OCI-LY1 (cell line): ENCODE measurements at regions not wholly inside any gene's neighbourhood (a gene's known extent, or its start where the extent isn't known, plus 50 kb on each side); places are given as distances from the start of the nearest gene placed in this dataset.

Experiments used
- H2AFZ ChIP-seq: fragments of 200-600 bp; sonication (generic), shearing (Covaris generic); 2 replicates; pipeline ENCODE4 v1.6.0; 2014; ENCODE audit warnings: antibody characterized with exemption, mild to moderate bottlenecking, low read length
- H3F3A ChIP-seq: fragments of 200-600 bp; sonication (generic), shearing (Covaris generic); 2 replicates; pipeline ENCODE4 v1.6.0; 2014; ENCODE audit warnings: mild to moderate bottlenecking, antibody characterized with exemption, low read length, moderate library complexity; ENCODE audit not compliant: insufficient read depth
- H3K27ac ChIP-seq: fragments of 200-600 bp; sonication (generic); 2 replicates; pipeline ENCODE4 v1.5.1; 2014; ENCODE audit warnings: low read length, mixed run types, mild to moderate bottlenecking, low read depth; ENCODE audit not compliant: poor library complexity, severe bottlenecking
- H3K27me3 ChIP-seq: fragments of 200-600 bp; sonication (generic); 2 replicates; pipeline ENCODE4 v1.6.0; 2014; ENCODE audit warnings: antibody characterized with exemption, mild to moderate bottlenecking, low read length, moderate library complexity; ENCODE audit not compliant: insufficient read depth
- H3K36me3 ChIP-seq: fragments of 200-600 bp; sonication (generic); 2 replicates; pipeline ENCODE4 v1.6.1; 2014; ENCODE audit warnings: mild to moderate bottlenecking, antibody characterized with exemption, low read length, moderate library complexity, mixed read lengths; ENCODE audit not compliant: insufficient read depth
- H3K4me1 ChIP-seq: fragments of 200-600 bp; sonication (generic); 2 replicates; pipeline ENCODE4 v1.5.1; 2014; ENCODE audit warnings: mild to moderate bottlenecking, low read length, moderate library complexity; ENCODE audit not compliant: insufficient read depth, severe bottlenecking
- H3K4me2 ChIP-seq: fragments of 200-600 bp; sonication (generic), shearing (Covaris generic); 2 replicates; pipeline ENCODE4 v1.6.1; 2014; ENCODE audit warnings: low read length
- H3K4me3 ChIP-seq: fragments of 200-600 bp; sonication (generic); 2 replicates; pipeline ENCODE4 v1.5.1; 2014; ENCODE audit warnings: low read length, low read depth, mild to moderate bottlenecking, mixed read lengths; ENCODE audit not compliant: poor library complexity, severe bottlenecking
- H3K79me2 ChIP-seq: fragments of 200-600 bp; shearing (Covaris generic); 2 replicates; pipeline ENCODE4 v1.6.1; 2016; ENCODE audit warnings: mixed run types, low read length, mixed read lengths; ENCODE audit not compliant: insufficient read depth
- H3K9ac ChIP-seq: fragments of 200-600 bp; sonication (generic), shearing (Covaris generic); 2 replicates; pipeline ENCODE4 v1.6.1; 2014; ENCODE audit warnings: mild to moderate bottlenecking, low read length, mixed read lengths
- H3K9me2 ChIP-seq: fragments of 200-600 bp; sonication (generic), shearing (Covaris generic); 2 replicates; pipeline ENCODE4 v1.6.1; 2014; ENCODE audit warnings: low read depth, mild to moderate bottlenecking, low read length, mixed read lengths
- H3K9me3 ChIP-seq: fragments of 200-600 bp; shearing (Covaris generic); 2 replicates; pipeline ENCODE4 v1.6.1; 2014; ENCODE audit warnings: low read length, mixed read lengths
- H4K20me1 ChIP-seq: fragments of 200-600 bp; sonication (generic), shearing (Covaris generic); 2 replicates; pipeline ENCODE4 v1.6.0; 2016; ENCODE audit warnings: mild to moderate bottlenecking, low read length; ENCODE audit not compliant: insufficient read depth
- EZH2 ChIP-seq: fragments of 200-600 bp; sonication (generic), shearing (Covaris generic); IDR thresholded peaks from 2 replicates; pipeline ENCODE4 v1.8.0; 2017; ENCODE audit warnings: borderline replicate concordance, mixed run types, mild to moderate bottlenecking, antibody characterized with exemption, low read length, moderate library complexity, mixed read lengths
- TF ChIP-seq, protein P1 (sequence below): fragments of 200-600 bp; sonication (generic), shearing (Covaris generic); IDR thresholded peaks from 2 replicates; pipeline ENCODE4 v1.5.1; 2017; ENCODE audit warnings: mild to moderate bottlenecking, antibody characterized with exemption, low read length, moderate library complexity, mixed read lengths

DNA sequence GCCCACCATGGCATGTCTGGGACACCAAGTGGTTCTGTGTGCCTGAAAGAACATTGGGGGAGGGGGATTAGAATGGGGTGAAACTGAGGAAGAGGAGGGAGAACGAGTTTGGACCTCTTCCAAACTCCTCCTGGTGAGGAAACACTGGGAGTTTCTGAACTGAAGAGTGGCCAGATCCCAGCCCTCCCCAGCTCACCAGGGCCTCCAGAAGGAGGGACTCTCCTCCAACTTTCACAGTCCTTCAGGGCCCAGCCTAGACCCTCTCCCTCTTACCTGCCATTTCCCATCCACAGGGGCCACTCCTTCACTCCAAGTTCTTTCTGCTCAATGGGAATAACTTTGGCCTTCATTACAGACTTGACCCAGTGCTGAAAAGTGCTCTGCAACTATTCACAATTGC, 132.0 kb upstream of the FOXK1 start:
- Histone ChIP-seq H2AFZ (no peak overlapping the region), H3K4me2 (no peak overlapping the region), H3K4me3 (no peak overlapping the region), H3K79me2 (no peaks in the 10 kb centered on the region), H3K4me1 (no peaks in the 10 kb centered on the region), H3K27ac (no peak overlapping the region), H3K9me3 (peaks cover 3% of the 10 kb centered on the region), H3K9me2 (no peaks in the 10 kb centered on the region), H3K27me3 (0 out of 2 replicates have a peak, but pooled peaks cover 4% of the 10 kb centered on the region), H3K9ac (no peak overlapping the region), H3K36me3 (no peaks in the 10 kb centered on the region), H4K20me1 (no peaks in the 10 kb centered on the region), H3F3A (no peaks in the 10 kb centered on the region)
- TF ChIP-seq, protein P1, sequence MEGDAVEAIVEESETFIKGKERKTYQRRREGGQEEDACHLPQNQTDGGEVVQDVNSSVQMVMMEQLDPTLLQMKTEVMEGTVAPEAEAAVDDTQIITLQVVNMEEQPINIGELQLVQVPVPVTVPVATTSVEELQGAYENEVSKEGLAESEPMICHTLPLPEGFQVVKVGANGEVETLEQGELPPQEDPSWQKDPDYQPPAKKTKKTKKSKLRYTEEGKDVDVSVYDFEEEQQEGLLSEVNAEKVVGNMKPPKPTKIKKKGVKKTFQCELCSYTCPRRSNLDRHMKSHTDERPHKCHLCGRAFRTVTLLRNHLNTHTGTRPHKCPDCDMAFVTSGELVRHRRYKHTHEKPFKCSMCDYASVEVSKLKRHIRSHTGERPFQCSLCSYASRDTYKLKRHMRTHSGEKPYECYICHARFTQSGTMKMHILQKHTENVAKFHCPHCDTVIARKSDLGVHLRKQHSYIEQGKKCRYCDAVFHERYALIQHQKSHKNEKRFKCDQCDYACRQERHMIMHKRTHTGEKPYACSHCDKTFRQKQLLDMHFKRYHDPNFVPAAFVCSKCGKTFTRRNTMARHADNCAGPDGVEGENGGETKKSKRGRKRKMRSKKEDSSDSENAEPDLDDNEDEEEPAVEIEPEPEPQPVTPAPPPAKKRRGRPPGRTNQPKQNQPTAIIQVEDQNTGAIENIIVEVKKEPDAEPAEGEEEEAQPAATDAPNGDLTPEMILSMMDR = no peak

DNA sequence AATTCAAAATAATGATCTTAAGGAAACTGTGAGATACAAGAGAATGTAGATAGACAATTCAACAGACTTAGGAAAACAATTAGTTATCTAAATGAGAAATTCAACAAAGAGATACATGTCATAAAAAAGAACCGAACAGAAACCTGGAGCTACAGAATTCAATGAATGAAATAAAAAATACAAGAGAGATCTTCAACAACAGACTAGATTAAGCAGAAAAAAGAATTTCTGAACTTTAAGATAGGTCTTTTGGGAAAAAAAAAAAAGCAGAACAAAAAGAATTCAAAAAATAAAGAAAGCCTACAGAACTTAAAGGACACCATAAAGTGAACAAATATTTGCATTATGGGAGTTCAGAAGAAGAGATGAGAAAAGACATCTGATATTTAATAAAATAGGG, 129.1 kb upstream of the FOXK1 start:
- H3K4me3 ChIP-seq = no peak overlapping the region
- H3K79me2 ChIP-seq = no peaks in the 10 kb centered on the region
- H3K9ac ChIP-seq = no peak overlapping the region
- no peaks in the 10 kb centered on the region for H3K9me2 ChIP-seq
- TF ChIP-seq, protein P1 = no peak
- TF ChIP-seq EZH2 = no peak
- no peak overlapping the region for H2AFZ ChIP-seq
- no peaks in the 10 kb centered on the region for H4K20me1 ChIP-seq
- H3K9me3 ChIP-seq = peaks cover 3% of the 10 kb centered on the region
- no peaks in the 10 kb centered on the region for H3F3A ChIP-seq
- H3K36me3 ChIP-seq = no peaks in the 10 kb centered on the region
- H3K27me3 ChIP-seq = 0 out of 2 replicates have a peak, but pooled peaks cover 4% of the 10 kb centered on the region
- no peak overlapping the region for H3K27ac ChIP-seq
- no peaks in the 10 kb centered on the region for H3K4me1 ChIP-seq
- H3K4me2 ChIP-seq = no peak overlapping the region

DNA sequence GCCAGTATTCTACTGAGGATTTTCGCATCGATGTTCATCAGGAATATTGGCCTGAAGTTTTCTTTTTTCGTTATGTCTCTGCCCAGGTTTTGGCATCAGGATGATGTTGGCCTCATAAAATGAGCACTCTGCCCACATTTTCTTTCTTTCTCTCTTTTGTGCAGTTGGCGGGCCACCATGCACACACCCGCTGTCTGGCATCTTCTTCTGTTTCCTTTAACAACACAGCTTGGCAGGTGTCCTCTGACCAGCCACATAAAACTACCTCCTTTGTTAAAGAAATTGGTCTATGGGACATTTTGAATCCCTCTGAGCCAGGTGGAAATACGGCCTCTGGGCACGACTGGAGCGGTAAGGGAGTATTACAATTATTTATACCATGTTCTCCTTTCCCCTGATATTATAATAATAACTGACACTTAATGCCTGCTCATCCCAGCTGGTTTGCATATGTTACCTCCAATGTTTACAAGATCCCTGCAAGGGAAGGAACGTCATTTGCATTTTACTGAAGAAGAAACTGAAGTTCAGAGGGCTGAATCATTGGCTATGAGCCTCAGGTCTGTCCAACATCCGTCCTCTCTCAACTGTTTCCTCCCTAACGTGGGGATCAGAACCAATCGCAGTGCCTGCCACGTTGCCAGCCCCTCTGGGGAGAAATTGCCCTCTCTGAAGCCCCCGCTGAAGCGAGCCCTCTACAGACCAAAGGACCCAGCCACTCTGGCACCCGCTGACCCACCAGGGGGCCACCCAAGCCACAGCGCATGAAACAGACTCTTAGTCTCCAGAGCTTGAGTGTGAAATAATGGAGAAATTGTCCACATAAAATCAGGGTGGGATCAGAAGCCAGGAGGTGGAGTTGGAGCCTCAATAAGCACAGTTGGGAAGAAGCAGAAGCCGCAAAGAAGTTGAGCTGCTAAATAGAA, 125.0 kb upstream of the FOXK1 start:
- Histone ChIP-seq H3K9me3 (peaks cover 3% of the 10 kb centered on the region), H3K27me3 (0 out of 2 replicates have a peak, but pooled peaks cover 4% of the 10 kb centered on the region), H3K36me3 (no peaks in the 10 kb centered on the region), H3K4me1 (no peaks in the 10 kb centered on the region), H3K4me3 (no peak overlapping the region), H3K27ac (no peak overlapping the region), H3K79me2 (no peaks in the 10 kb centered on the region), H3K9ac (no peak overlapping the region), H3K9me2 (no peaks in the 10 kb centered on the region), H2AFZ (no peak overlapping the region), H4K20me1 (no peaks in the 10 kb centered on the region), H3K4me2 (no peak overlapping the region), H3F3A (no peaks in the 10 kb centered on the region)
- TF ChIP-seq, protein P1 = no peak
- TF ChIP-seq EZH2 = no peak
